Neural progenitor cell (in vitro differentiated cells): ENCODE measurements at regions not wholly inside any gene's neighbourhood (a gene's known extent, or its start where the extent isn't known, plus 50 kb on each side); places are given as distances from the start of the nearest gene placed in this dataset.

Experiments used
- CTCF ChIP-seq: fragments of 200-600 bp; sonication (generic); IDR thresholded peaks from 2 replicates; pipeline ENCODE4 v1.5.1; 2017; ENCODE audit warnings: antibody characterized with exemption, mild to moderate bottlenecking
- EZH2 ChIP-seq: fragments of 200-600 bp; sonication (generic); IDR thresholded peaks from 2 replicates; pipeline ENCODE4 v1.6.1; 2017; ENCODE audit warnings: antibody characterized with exemption, mild to moderate bottlenecking, moderate library complexity
- EZH2phosphoT487 ChIP-seq: fragments of 200-600 bp; sonication (generic); IDR thresholded peaks from 2 replicates; pipeline ENCODE4 v1.6.1; 2017; ENCODE audit warnings: antibody characterized with exemption

DNA sequence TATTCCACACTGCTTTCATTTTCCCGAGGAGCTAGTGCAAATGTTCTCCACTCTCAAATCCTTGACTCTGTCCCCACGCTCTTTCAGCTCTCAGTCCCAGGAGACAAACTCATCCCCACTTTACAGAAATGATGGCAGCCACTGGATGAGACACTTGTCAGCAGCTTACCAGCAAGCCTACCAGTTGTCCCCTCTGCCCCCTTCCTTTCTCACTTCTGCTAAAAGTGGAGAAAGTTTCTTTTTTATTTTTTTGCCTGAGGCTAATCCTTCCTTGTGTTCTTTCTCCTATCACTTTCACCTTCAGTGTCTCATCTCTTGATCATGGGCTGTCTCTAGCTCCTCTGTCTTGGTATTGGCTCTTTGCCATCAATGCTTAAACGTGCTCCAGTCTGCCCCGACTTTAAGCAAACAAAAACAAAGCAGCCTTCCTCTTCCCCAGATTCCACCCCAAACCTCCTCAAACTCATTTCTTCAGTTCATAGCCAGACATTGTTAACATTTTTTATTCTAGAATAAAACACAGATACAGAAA lies 64.5 kb downstream of the TTC32 start:
- TF ChIP-seq CTCF: no peak
- TF ChIP-seq EZH2: no peak
- TF ChIP-seq EZH2phosphoT487: no peak
